T-cell (primary cell): ENCODE measurements at regions not wholly inside any gene's neighbourhood (a gene's known extent, or its start where the extent isn't known, plus 50 kb on each side); places are given as distances from the start of the nearest gene placed in this dataset.
A peak's percentile ranks its signal among the peaks of the same experiment; 100 is the strongest.

Source experiments
- ATAC-seq, 4 experiments: fragments of 200-7000 bp in 3 of 4; fragments of 150-1000 bp in 1 of 4; cut with Tn5 transposase; replicated peaks in 1 of 4; 1 replicate in 3 of 4; 2 replicates in 1 of 4; pipeline ENCODE4 v1.10.0; 2021; ENCODE audit warnings: moderate library complexity in 3 of 4, mild to moderate bottlenecking in 2 of 4, moderate number of reproducible peaks in 1 of 4
- CTCF ChIA-PET, 2 donors: fragments of 300-600 bp; sonication (Branson Sonifier 250); formaldehyde crosslinking; loops; one replicate each; lab custom pipeline; 2022; ENCODE audit warnings: antibody characterized with exemption in 2 of 2; lab: Charles Lee
- POLR2A ChIA-PET, 2 donors: fragments of 300-600 bp; sonication (Branson Sonifier 250); formaldehyde crosslinking; loops; one replicate each; lab custom pipeline; 2022; ENCODE audit warnings: antibody characterized with exemption in 2 of 2; lab: Charles Lee
- DNase-seq, 35 experiments: peaks; one replicate each; pipeline versions ENCODE4 v3.0.0 to v3.0.0-alpha.2; 2013 to 2023
- H3K27ac ChIP-seq: one replicate; pipeline ENCODE4 v1.5.1; 2013; ENCODE audit warnings: low read length
- H3K27me3 ChIP-seq, 2 experiments: replicated peaks in 1 of 2; 1 replicate in 1 of 2; 2 replicates in 1 of 2; pipeline versions ENCODE4 v1.6.1 to v1.7.0; 2013; ENCODE audit warnings: low read length in 1 of 2, mixed read lengths in 1 of 2; ENCODE audit not compliant: control insufficient read depth in 2 of 2, insufficient read depth in 2 of 2; ENCODE audit errors: extremely low read depth in 1 of 2
- H3K36me3 ChIP-seq, 2 donors: 1 replicate in 1 of 2; 2 replicates in 1 of 2; pipeline versions ENCODE4 v1.6.1 to v1.7.0; 2013; ENCODE audit warnings: low read length in 1 of 2; ENCODE audit not compliant: control insufficient read depth in 2 of 2, insufficient read depth in 1 of 2; ENCODE audit errors: extremely low read depth in 1 of 2
- H3K4me1 ChIP-seq, 2 experiments: 1 replicate in 1 of 2; 2 replicates in 1 of 2; pipeline versions ENCODE4 v1.6.1 to v1.7.0; 2013; ENCODE audit warnings: low read length in 2 of 2, mixed read lengths in 1 of 2; ENCODE audit not compliant: insufficient read depth in 2 of 2, control insufficient read depth in 1 of 2; ENCODE audit errors: extremely low read depth in 1 of 2
- H3K4me3 ChIP-seq, 2 donors: 1 replicate in 1 of 2; 2 replicates in 1 of 2; pipeline versions ENCODE4 v1.5.1 to v1.7.0; 2013; ENCODE audit warnings: mild to moderate bottlenecking in 2 of 2, low read length in 1 of 2, moderate library complexity in 1 of 2; ENCODE audit not compliant: control insufficient read depth in 1 of 2; ENCODE audit errors: extremely low read depth in 1 of 2
- H3K9me3 ChIP-seq: 2 replicates; pipeline ENCODE4 v1.7.0; 2013
- H3K27ac Mint-ChIP-seq, 2 donors: one replicate each; pipeline ENCODE4 v1.8.0; 2020 to 2021; ENCODE audit warnings: mild to moderate bottlenecking in 2 of 2, mixed read lengths in 2 of 2
- H3K27me3 Mint-ChIP-seq, 2 donors: one replicate each; pipeline ENCODE4 v1.8.0; 2021 to 2022; ENCODE audit warnings: mixed read lengths in 2 of 2
- H3K36me3 Mint-ChIP-seq: one replicate; pipeline ENCODE4 v1.8.0; 2021; ENCODE audit warnings: mixed read lengths
- H3K4me1 Mint-ChIP-seq, 3 donors: one replicate each; pipeline ENCODE4 v1.8.0; 2020 to 2022; ENCODE audit warnings: mixed read lengths in 3 of 3, mild to moderate bottlenecking in 1 of 3
- H3K4me3 Mint-ChIP-seq, 3 donors: one replicate each; pipeline ENCODE4 v1.8.0; 2020 to 2022; ENCODE audit warnings: mild to moderate bottlenecking in 3 of 3, mixed read lengths in 3 of 3, moderate library complexity in 3 of 3
- H3K9me3 Mint-ChIP-seq, 3 donors: one replicate each; pipeline ENCODE4 v1.8.0; 2020 to 2022; ENCODE audit warnings: mixed read lengths in 3 of 3
- WGBS: methylation state at CpG from one replicate; pipeline ENCODE4 v1.1.5; 2013; ENCODE audit warnings: missing lambda C conversion rate; ENCODE audit not compliant: insufficient coverage; 5-methylcytosine and 5-hydroxymethylcytosine counted together

- Histone ChIP-seq H3K9me3 (no peaks in the 10 kb centered on the region), H3K4me3 (no peak overlapping the region), H3K4me1 (no peaks in the 10 kb centered on the region), H3K27me3 (no peaks in the 10 kb centered on the region), H3K27ac (no peak overlapping the region), H3K36me3 (no peaks in the 10 kb centered on the region)
- Mint-ChIP-seq H3K4me1 (no peaks in the 10 kb centered on the region), H3K9me3 (no peaks in the 10 kb centered on the region), H3K27ac (no peak overlapping the region), H3K36me3 (no peaks in the 10 kb centered on the region), H3K4me3 (no peak overlapping the region), H3K27me3 (peaks cover 7 to 9% of the 10 kb centered on the region in 2 donors)
- DNase-seq (no peak), ATAC-seq (no peak)
- CTCF ChIA-PET = interaction anchor here in 1 of 2 donors (0.6 kb wide), 1 partner anchor 792 kb away, joined by 3 read pairs; no protein-coding TSS in a partner anchor
- POLR2A ChIA-PET = no interaction called here
- 100% methylated on average over 1 of the region's 2 CpGs for WGBS
Observed at GRCh38 chr2:177026956-177027355, 185.6 kb upstream of the HNRNPA3 start.

GRCh38 chr2:177028296-177028695, 184.3 kb upstream of the HNRNPA3 start:
- ChIA-PET CTCF (interaction anchor here (0.7 kb wide), 2 partner anchors 15 to 723 kb away, joined by 3 to 4 read pairs; no protein-coding TSS in a partner anchor), POLR2A (no interaction called here)
- DNase-seq (no peak), ATAC-seq (no peak)
- Mint-ChIP-seq H3K4me1 (no peaks in the 10 kb centered on the region), H3K27me3 (peaks cover 13 to 14% of the 10 kb centered on the region in 2 donors), H3K36me3 (no peaks in the 10 kb centered on the region), H3K27ac (no peak overlapping the region), H3K9me3 (no peaks in the 10 kb centered on the region), H3K4me3 (no peak overlapping the region)
- Histone ChIP-seq H3K27ac (no peak overlapping the region), H3K4me3 (no peak overlapping the region), H3K27me3 (no peaks in the 10 kb centered on the region), H3K36me3 (no peaks in the 10 kb centered on the region), H3K9me3 (no peaks in the 10 kb centered on the region), H3K4me1 (no peaks in the 10 kb centered on the region)
- WGBS = 80% methylated on average over 1 of the region's 2 CpGs

- no peak overlapping the region for H3K27ac Mint-ChIP-seq
- Histone ChIP-seq H3K4me1 (no peaks in the 10 kb centered on the region), H3K36me3 (no peaks in the 10 kb centered on the region), H3K27me3 (no peaks in the 10 kb centered on the region), H3K9me3 (no peaks in the 10 kb centered on the region), H3K4me3 (no peak overlapping the region), H3K27ac (no peak overlapping the region)
- ChIA-PET CTCF (interaction anchor here in 1 of 2 donors (0.6 kb wide), 1 partner anchor 69 kb away, joined by 4 read pairs; no protein-coding TSS in a partner anchor), POLR2A (interaction anchor here in 1 of 2 donors (0.6 kb wide), 1 partner anchor 9 kb away, joined by 3 read pairs; no protein-coding TSS in a partner anchor)
- no peaks in the 10 kb centered on the region for H3K9me3 Mint-ChIP-seq
- no peaks in the 10 kb centered on the region for H3K36me3 Mint-ChIP-seq
- no peak overlapping the region for H3K4me3 Mint-ChIP-seq
- H3K4me1 Mint-ChIP-seq = no peaks in the 10 kb centered on the region
- DNase-seq = no peak
- H3K27me3 Mint-ChIP-seq = peaks cover 13% of the 10 kb centered on the region in 2 donors
- no CpG with 5 or more reads among the region's 2 CpGs for WGBS
- ATAC-seq = no peak
Observed at GRCh38 chr2:177029075-177029474, 183.5 kb upstream of the HNRNPA3 start.

GRCh38 chr2:177029501-177029900, 183.1 kb upstream of the HNRNPA3 start:
- H3K27ac ChIP-seq = no peak overlapping the region
- no peaks in the 10 kb centered on the region for H3K27me3 ChIP-seq
- no peaks in the 10 kb centered on the region for H3K4me1 Mint-ChIP-seq
- no peaks in the 10 kb centered on the region for H3K4me1 ChIP-seq
- H3K9me3 ChIP-seq = no peaks in the 10 kb centered on the region
- no peak for ATAC-seq
- peaks cover 13% of the 10 kb centered on the region in 2 donors for H3K27me3 Mint-ChIP-seq
- no peak overlapping the region for H3K27ac Mint-ChIP-seq
- CTCF ChIA-PET = no interaction called here
- no peak overlapping the region for H3K4me3 Mint-ChIP-seq
- no peaks in the 10 kb centered on the region for H3K36me3 ChIP-seq
- 90% methylated on average over 2 of the region's 2 CpGs for WGBS
- peak in 1 of 35 experiments; percentile 12 for DNase-seq
- no peaks in the 10 kb centered on the region for H3K9me3 Mint-ChIP-seq
- POLR2A ChIA-PET = no interaction called here
- no peaks in the 10 kb centered on the region for H3K36me3 Mint-ChIP-seq
- H3K4me3 ChIP-seq = no peak overlapping the region

- CTCF ChIA-PET = no interaction called here
- Histone ChIP-seq H3K4me3 (no peak overlapping the region), H3K27ac (no peak overlapping the region), H3K4me1 (no peaks in the 10 kb centered on the region), H3K27me3 (no peaks in the 10 kb centered on the region), H3K9me3 (no peaks in the 10 kb centered on the region), H3K36me3 (no peaks in the 10 kb centered on the region)
- H3K27ac Mint-ChIP-seq = no peak overlapping the region
- no CpG with 5 or more reads among the region's 2 CpGs for WGBS
- no peak for ATAC-seq
- no peak for DNase-seq
- H3K4me1 Mint-ChIP-seq = no peaks in the 10 kb centered on the region
- no peaks in the 10 kb centered on the region for H3K9me3 Mint-ChIP-seq
- POLR2A ChIA-PET = no interaction called here
- H3K4me3 Mint-ChIP-seq = no peak overlapping the region
- H3K27me3 Mint-ChIP-seq = peaks cover 13% of the 10 kb centered on the region in 2 donors
- H3K36me3 Mint-ChIP-seq = no peaks in the 10 kb centered on the region
Observed at GRCh38 chr2:177029901-177030300, 182.7 kb upstream of the HNRNPA3 start.

- no peak for ATAC-seq
- no peak overlapping the region for H3K4me3 Mint-ChIP-seq
- peaks cover 0 to 4% (median 0%) of the 10 kb centered on the region in 3 donors for H3K9me3 Mint-ChIP-seq
- CTCF ChIA-PET = no interaction called here
- Histone ChIP-seq H3K27me3 (no peaks in the 10 kb centered on the region), H3K4me3 (no peak overlapping the region), H3K27ac (no peak overlapping the region), H3K36me3 (no peaks in the 10 kb centered on the region), H3K4me1 (no peaks in the 10 kb centered on the region), H3K9me3 (no peaks in the 10 kb centered on the region)
- no peak for DNase-seq
- no peaks in the 10 kb centered on the region for H3K36me3 Mint-ChIP-seq
- no peak overlapping the region for H3K27ac Mint-ChIP-seq
- peaks cover 7 to 13% of the 10 kb centered on the region in 2 donors for H3K27me3 Mint-ChIP-seq
- 90% methylated on average over 2 of the region's 9 CpGs for WGBS
- POLR2A ChIA-PET = no interaction called here
- no peaks in the 10 kb centered on the region for H3K4me1 Mint-ChIP-seq
Observed at GRCh38 chr2:177030451-177031105, 182.0 kb upstream of the HNRNPA3 start.
